ENCODE measurements at regions not wholly inside any gene's neighbourhood (a gene's known extent, or its start where the extent isn't known, plus 50 kb on each side); places are given as distances from the start of the nearest gene placed in this dataset.

GRCh38 chr3:101096444-101096843, 103.2 kb upstream of the ABI3BP start:
- H3K27me3 Mint-ChIP-seq (ENCODE audit: unreplicated experiment), result no peaks in the 10 kb centered on the region
- no peaks in the 10 kb centered on the region for H3K36me3 Mint-ChIP-seq (ENCODE audit: insufficient read depth, unreplicated experiment)
- DNase-seq, result no peak
- intact Hi-C loops (cut with micrococcal nuclease; ENCODE audit: unreplicated experiment), result no loop called here
- CTCF ChIA-PET, result no interaction called here
- no peaks in the 10 kb centered on the region for H3K9me3 Mint-ChIP-seq (ENCODE audit: low read depth, unreplicated experiment)
- BruUV-seq (replicated peaks), result no TSS peak
- H3K4me1 Mint-ChIP-seq (ENCODE audit: low read depth, unreplicated experiment), result no peaks in the 10 kb centered on the region
- TF ChIP-seq CTCF (IDR thresholded peaks at IDR 0.05; ENCODE audit: unreplicated experiment), result no peak
- no peak overlapping the region for H3K4me3 Mint-ChIP-seq (ENCODE audit: low read depth, unreplicated experiment)
- no peak overlapping the region for H3K27ac Mint-ChIP-seq (ENCODE audit: unreplicated experiment)

- CTCF ChIA-PET, result no interaction called here
- H3K4me1 Mint-ChIP-seq (ENCODE audit: low read depth, unreplicated experiment), result no peaks in the 10 kb centered on the region
These were observed 102.6 kb upstream of the ABI3BP start for GRCh38 chr3:101095693-101096430.

GRCh38 chr3:101091489-101091888, 98.3 kb upstream of the ABI3BP start:
- Mint-ChIP-seq H3K27me3 (ENCODE audit: unreplicated experiment) (no peaks in the 10 kb centered on the region), H3K27ac (ENCODE audit: unreplicated experiment) (no peak overlapping the region), H3K9me3 (ENCODE audit: low read depth, unreplicated experiment) (no peaks in the 10 kb centered on the region), H3K4me3 (ENCODE audit: low read depth, unreplicated experiment) (no peak overlapping the region), H3K4me1 (ENCODE audit: low read depth, unreplicated experiment) (no peaks in the 10 kb centered on the region), H3K36me3 (ENCODE audit: insufficient read depth, unreplicated experiment) (no peaks in the 10 kb centered on the region)
- no TSS peak for BruUV-seq (replicated peaks)
- no peak for DNase-seq
- intact Hi-C loops (cut with micrococcal nuclease; ENCODE audit: unreplicated experiment), result no loop called here
- no peak for TF ChIP-seq CTCF (IDR thresholded peaks at IDR 0.05; ENCODE audit: unreplicated experiment)
- CTCF ChIA-PET, result no interaction called here

More at GRCh38 chr3:101095693-101096430, 102.6 kb upstream of the ABI3BP start:
- Mint-ChIP-seq H3K9me3 (ENCODE audit: low read depth, unreplicated experiment) (no peaks in the 10 kb centered on the region), H3K27ac (ENCODE audit: unreplicated experiment) (no peak overlapping the region), H3K27me3 (ENCODE audit: unreplicated experiment) (no peaks in the 10 kb centered on the region), H3K36me3 (ENCODE audit: insufficient read depth, unreplicated experiment) (no peaks in the 10 kb centered on the region), H3K4me3 (ENCODE audit: low read depth, unreplicated experiment) (no peak overlapping the region)
- intact Hi-C loops (cut with micrococcal nuclease; ENCODE audit: unreplicated experiment), result no loop called here
- no peak for TF ChIP-seq CTCF (IDR thresholded peaks at IDR 0.05; ENCODE audit: unreplicated experiment)
- no TSS peak for BruUV-seq (replicated peaks)
- no peak for DNase-seq

GRCh38 chr3:101085752-101086151, 92.5 kb upstream of the ABI3BP start:
- Mint-ChIP-seq H3K27ac (ENCODE audit: unreplicated experiment) (no peak overlapping the region), H3K27me3 (ENCODE audit: unreplicated experiment) (no peaks in the 10 kb centered on the region), H3K4me1 (ENCODE audit: low read depth, unreplicated experiment) (no peaks in the 10 kb centered on the region), H3K4me3 (ENCODE audit: low read depth, unreplicated experiment) (no peak overlapping the region), H3K9me3 (ENCODE audit: low read depth, unreplicated experiment) (no peaks in the 10 kb centered on the region), H3K36me3 (ENCODE audit: insufficient read depth, unreplicated experiment) (no peaks in the 10 kb centered on the region)
- no peak for DNase-seq
- BruUV-seq (replicated peaks), result no TSS peak
- no peak for TF ChIP-seq CTCF (IDR thresholded peaks at IDR 0.05; ENCODE audit: unreplicated experiment)
- intact Hi-C loops (cut with micrococcal nuclease; ENCODE audit: unreplicated experiment), result no loop called here
- CTCF ChIA-PET, result interaction anchor here (0.6 kb wide), 1 partner anchor 191 kb away, joined by 3 read pairs; no protein-coding TSS in a partner anchor

All from Calu3 (cell line).